ENCODE measurements at regions not wholly inside any gene's neighbourhood (a gene's known extent, or its start where the extent isn't known, plus 50 kb on each side); places are given as distances from the start of the nearest gene placed in this dataset.
"Not testable (repeated sequence)": the region's sequence is repeated elsewhere in the genome, so short reads cannot be mapped to it uniquely, and the experiment has no call there.

DNA sequence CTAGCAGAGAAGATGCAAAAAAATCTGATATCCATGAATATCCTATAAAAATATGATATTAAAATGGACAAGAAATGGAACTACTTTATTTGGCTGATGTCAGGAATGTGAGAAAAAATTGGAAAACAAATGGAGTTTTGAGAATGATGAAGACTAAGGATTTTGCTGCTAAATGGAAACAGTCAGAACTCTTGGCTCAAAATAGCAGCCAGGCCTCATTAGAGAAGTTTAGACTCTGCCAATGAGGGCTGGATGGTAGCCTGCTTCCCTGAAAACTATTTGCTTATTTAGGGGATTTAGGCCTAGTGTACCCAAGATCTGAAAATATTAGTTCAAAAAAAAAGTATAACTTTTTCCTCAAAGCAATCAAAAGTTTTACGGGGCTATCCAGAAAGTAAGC lies 458.5 kb downstream of the TFEC start:
- WGBS (ENCODE audit: insufficient coverage): no CpG with 5 or more reads among the region's 1 CpG
- H3K27me3 ChIP-seq (ENCODE audit: control insufficient read depth, insufficient read depth, low read length): no peaks in the 10 kb centered on the region
- no peaks in the 10 kb centered on the region for H3K4me1 ChIP-seq (ENCODE audit: control insufficient read depth, insufficient read depth, low read length)
- intact Hi-C loops (cut with micrococcal nuclease): no loop called here
- no peak overlapping the region for H3K4me3 ChIP-seq (ENCODE audit: low read length)
- no peak overlapping the region for H3K27ac ChIP-seq (ENCODE audit: low read length)
- no peak overlapping the region for H3K4me3 Mint-ChIP-seq
- H3K9me3 ChIP-seq (ENCODE audit: control insufficient read depth, insufficient read depth, low read length): no peaks in the 10 kb centered on the region
- H3K27me3 Mint-ChIP-seq (ENCODE audit: low read depth in 2 of 2): peaks cover 2 to 16% of the 10 kb centered on the region in 2 donors
- H3K36me3 ChIP-seq (ENCODE audit: control insufficient read depth, insufficient read depth, low read length): no peaks in the 10 kb centered on the region
- DNase-seq (no peak), ATAC-seq (no peak)
- H3K36me3 Mint-ChIP-seq: no peaks in the 10 kb centered on the region
- TF ChIP-seq, protein P1, sequence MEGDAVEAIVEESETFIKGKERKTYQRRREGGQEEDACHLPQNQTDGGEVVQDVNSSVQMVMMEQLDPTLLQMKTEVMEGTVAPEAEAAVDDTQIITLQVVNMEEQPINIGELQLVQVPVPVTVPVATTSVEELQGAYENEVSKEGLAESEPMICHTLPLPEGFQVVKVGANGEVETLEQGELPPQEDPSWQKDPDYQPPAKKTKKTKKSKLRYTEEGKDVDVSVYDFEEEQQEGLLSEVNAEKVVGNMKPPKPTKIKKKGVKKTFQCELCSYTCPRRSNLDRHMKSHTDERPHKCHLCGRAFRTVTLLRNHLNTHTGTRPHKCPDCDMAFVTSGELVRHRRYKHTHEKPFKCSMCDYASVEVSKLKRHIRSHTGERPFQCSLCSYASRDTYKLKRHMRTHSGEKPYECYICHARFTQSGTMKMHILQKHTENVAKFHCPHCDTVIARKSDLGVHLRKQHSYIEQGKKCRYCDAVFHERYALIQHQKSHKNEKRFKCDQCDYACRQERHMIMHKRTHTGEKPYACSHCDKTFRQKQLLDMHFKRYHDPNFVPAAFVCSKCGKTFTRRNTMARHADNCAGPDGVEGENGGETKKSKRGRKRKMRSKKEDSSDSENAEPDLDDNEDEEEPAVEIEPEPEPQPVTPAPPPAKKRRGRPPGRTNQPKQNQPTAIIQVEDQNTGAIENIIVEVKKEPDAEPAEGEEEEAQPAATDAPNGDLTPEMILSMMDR (IDR thresholded peaks at IDR 0.05): no peak
- H3K9me3 Mint-ChIP-seq: peaks cover 0 to 2% of the 10 kb centered on the region in 2 donors
- no peaks in the 10 kb centered on the region for H3K4me1 Mint-ChIP-seq
- H3K27ac Mint-ChIP-seq: no peak overlapping the region

DNA sequence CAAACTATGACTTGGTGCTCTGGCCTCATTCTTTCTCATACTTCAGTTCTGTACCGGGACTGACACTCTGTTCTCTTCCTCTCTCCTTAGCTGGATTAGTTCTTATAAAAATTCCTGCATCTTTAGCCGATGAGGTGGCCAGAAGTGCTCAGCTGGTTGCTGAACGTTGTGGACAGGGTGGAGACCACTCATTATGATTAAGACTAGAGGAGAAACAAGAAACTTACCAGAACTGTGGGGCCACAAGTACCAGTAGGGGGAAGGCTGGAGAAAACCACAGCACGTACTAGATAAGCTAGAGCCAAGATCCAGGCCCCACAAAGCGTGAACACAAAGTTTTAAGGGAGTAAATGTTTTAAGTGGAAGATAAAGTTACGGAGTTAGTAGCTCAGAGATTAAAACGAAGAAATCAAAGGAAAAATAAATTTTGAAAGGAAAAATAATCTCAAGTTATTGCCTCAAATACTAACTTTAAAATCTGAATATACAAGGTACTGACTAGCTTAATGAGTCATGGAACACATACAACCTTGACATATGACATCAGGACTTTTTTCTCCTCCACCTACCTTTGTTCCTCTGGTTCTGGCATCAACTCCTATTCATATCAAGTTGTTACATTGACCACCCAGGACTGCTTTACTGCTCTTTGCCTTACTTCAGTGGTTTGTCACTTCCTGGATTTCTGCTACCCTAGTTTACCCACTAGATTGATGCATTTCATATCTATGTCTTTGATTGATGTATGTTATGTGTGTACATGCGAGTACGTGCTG lies 469.0 kb downstream of the TFEC start:
- H3K4me1 Mint-ChIP-seq: no peaks in the 10 kb centered on the region
- H3K27ac ChIP-seq (ENCODE audit: low read length): no peak overlapping the region
- DNase-seq (no peak), ATAC-seq (no peak)
- no peaks in the 10 kb centered on the region for H3K36me3 ChIP-seq (ENCODE audit: control insufficient read depth, insufficient read depth, low read length)
- no peaks in the 10 kb centered on the region for H3K36me3 Mint-ChIP-seq
- H3K27me3 ChIP-seq (ENCODE audit: control insufficient read depth, insufficient read depth, low read length): peaks cover 3% of the 10 kb centered on the region
- no peaks in the 10 kb centered on the region for H3K27me3 Mint-ChIP-seq (ENCODE audit: low read depth in 2 of 2)
- no peak overlapping the region for H3K27ac Mint-ChIP-seq
- no peak overlapping the region for H3K4me3 Mint-ChIP-seq
- no peaks in the 10 kb centered on the region for H3K9me3 ChIP-seq (ENCODE audit: control insufficient read depth, insufficient read depth, low read length)
- no peaks in the 10 kb centered on the region for H3K4me1 ChIP-seq (ENCODE audit: control insufficient read depth, insufficient read depth, low read length)
- no peaks in the 10 kb centered on the region for H3K9me3 Mint-ChIP-seq
- intact Hi-C loops (cut with micrococcal nuclease): no loop called here
- 91% methylated on average over 5 of the region's 9 CpGs for WGBS (ENCODE audit: insufficient coverage)
- no peak overlapping the region for H3K4me3 ChIP-seq (ENCODE audit: low read length)
- TF ChIP-seq, protein P1 (IDR thresholded peaks at IDR 0.05): no peak

DNA sequence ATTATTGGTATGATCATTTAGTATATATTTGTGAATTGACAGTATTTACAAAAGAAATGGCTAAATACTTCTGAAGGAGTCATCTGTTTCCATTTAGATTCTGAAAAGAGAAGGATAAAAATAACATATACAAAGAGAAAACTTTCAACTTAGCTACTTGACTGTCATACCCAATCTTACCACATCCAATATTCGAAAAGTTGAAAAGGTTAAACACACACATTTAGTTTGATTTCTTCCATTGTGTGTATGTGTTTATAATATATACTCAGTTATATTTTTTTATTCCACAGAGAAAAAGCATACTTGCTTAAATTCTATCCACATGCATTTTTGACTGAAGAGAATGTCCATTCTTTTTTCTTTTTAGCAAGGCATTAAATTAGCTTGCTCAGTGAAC lies 470.7 kb downstream of the TFEC start:
- no CpG with 5 or more reads among the region's 1 CpG for WGBS (ENCODE audit: insufficient coverage)
- H3K4me3 ChIP-seq (ENCODE audit: low read length): no peak overlapping the region
- H3K27ac ChIP-seq (ENCODE audit: low read length): no peak overlapping the region
- Mint-ChIP-seq H3K4me1 (no peaks in the 10 kb centered on the region), H3K27me3 (ENCODE audit: low read depth in 2 of 2) (no peaks in the 10 kb centered on the region), H3K36me3 (no peaks in the 10 kb centered on the region), H3K9me3 (no peaks in the 10 kb centered on the region), H3K27ac (no peak overlapping the region), H3K4me3 (no peak overlapping the region)
- intact Hi-C loops (cut with micrococcal nuclease): no loop called here
- ATAC-seq: no peak
- H3K9me3 ChIP-seq (ENCODE audit: control insufficient read depth, insufficient read depth, low read length): no peaks in the 10 kb centered on the region
- no peaks in the 10 kb centered on the region for H3K36me3 ChIP-seq (ENCODE audit: control insufficient read depth, insufficient read depth, low read length)
- no peak for DNase-seq
- no peaks in the 10 kb centered on the region for H3K4me1 ChIP-seq (ENCODE audit: control insufficient read depth, insufficient read depth, low read length)
- TF ChIP-seq, protein P1 (IDR thresholded peaks at IDR 0.05): no peak
- peaks cover 3% of the 10 kb centered on the region for H3K27me3 ChIP-seq (ENCODE audit: control insufficient read depth, insufficient read depth, low read length)

DNA sequence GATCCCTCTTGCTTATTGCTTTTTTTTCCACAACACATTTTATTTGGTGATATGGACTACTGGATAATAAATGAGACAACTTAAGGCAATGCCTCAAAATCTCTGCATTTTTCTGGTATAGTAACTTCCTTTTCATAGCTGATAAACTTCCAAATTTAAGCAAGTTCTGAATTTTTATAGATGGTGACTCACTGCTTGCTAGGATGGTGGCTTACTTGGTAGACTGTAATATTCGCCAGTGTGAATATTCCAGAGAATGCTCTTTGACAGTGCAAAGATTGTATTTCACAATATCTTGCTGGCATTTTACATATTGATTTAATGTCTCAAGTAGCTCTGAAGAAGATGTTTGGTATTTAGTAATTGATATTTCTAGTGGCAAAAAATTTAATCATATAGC lies 472.4 kb downstream of the TFEC start:
- ATAC-seq (no peak), DNase-seq (no peak)
- H3K4me1 Mint-ChIP-seq: no peaks in the 10 kb centered on the region
- intact Hi-C loops (cut with micrococcal nuclease): no loop called here
- H3K27ac Mint-ChIP-seq: no peak overlapping the region
- H3K9me3 ChIP-seq (ENCODE audit: control insufficient read depth, insufficient read depth, low read length): no peaks in the 10 kb centered on the region
- no peaks in the 10 kb centered on the region for H3K27me3 Mint-ChIP-seq (ENCODE audit: low read depth in 2 of 2)
- H3K27ac ChIP-seq (ENCODE audit: low read length): no peak overlapping the region
- TF ChIP-seq, protein P1 (IDR thresholded peaks at IDR 0.05): no peak
- H3K9me3 Mint-ChIP-seq: no peaks in the 10 kb centered on the region
- WGBS (ENCODE audit: insufficient coverage): 88% methylated on average over 1 of the region's 1 CpG
- H3K4me1 ChIP-seq (ENCODE audit: control insufficient read depth, insufficient read depth, low read length): no peaks in the 10 kb centered on the region
- no peak overlapping the region for H3K4me3 ChIP-seq (ENCODE audit: low read length)
- no peaks in the 10 kb centered on the region for H3K36me3 Mint-ChIP-seq
- peaks cover 3% of the 10 kb centered on the region for H3K27me3 ChIP-seq (ENCODE audit: control insufficient read depth, insufficient read depth, low read length)
- H3K4me3 Mint-ChIP-seq: no peak overlapping the region
- no peaks in the 10 kb centered on the region for H3K36me3 ChIP-seq (ENCODE audit: control insufficient read depth, insufficient read depth, low read length)

DNA sequence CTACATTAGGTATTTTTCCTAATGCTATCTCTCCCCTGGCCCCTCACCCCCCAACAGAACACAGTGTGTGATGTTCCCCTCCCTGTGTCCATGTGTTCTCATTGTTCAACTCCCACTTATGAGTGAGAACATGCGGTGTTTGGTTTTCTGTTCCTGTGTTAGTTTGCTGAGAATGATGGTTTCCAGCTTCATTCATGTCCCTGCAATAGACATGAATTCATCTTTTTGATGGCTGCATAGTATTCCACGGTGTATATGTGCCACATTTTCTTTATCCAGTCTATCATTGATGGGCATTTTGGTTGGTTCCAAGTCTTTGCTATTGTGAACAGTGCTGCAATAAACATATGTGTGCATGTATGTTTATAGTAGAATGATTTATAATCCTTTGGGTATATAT lies 473.3 kb downstream of the TFEC start:
- intact Hi-C loops (cut with micrococcal nuclease); H3K27ac ChIP-seq (ENCODE audit: low read length); H3K27me3 ChIP-seq (ENCODE audit: control insufficient read depth, insufficient read depth, low read length); H3K27me3 Mint-ChIP-seq (ENCODE audit: low read depth in 2 of 2); DNase-seq; H3K27ac Mint-ChIP-seq; H3K4me1 ChIP-seq (ENCODE audit: control insufficient read depth, insufficient read depth, low read length); ATAC-seq; H3K9me3 ChIP-seq (ENCODE audit: control insufficient read depth, insufficient read depth, low read length); H3K4me3 ChIP-seq (ENCODE audit: low read length); H3K9me3 Mint-ChIP-seq; H3K36me3 Mint-ChIP-seq; H3K4me3 Mint-ChIP-seq; H3K36me3 ChIP-seq (ENCODE audit: control insufficient read depth, insufficient read depth, low read length); H3K4me1 Mint-ChIP-seq: not testable (repeated sequence)
- 83% methylated on average over 1 of the region's 2 CpGs for WGBS (ENCODE audit: insufficient coverage)

All from natural killer cell (primary cell).